AG10803 (cell line): ENCODE measurements at regions not wholly inside any gene's neighbourhood (a gene's known extent, or its start where the extent isn't known, plus 50 kb on each side); places are given as distances from the start of the nearest gene placed in this dataset.

Experiments
- DNase-seq: peaks from one replicate; pipeline ENCODE4 v3.0.0; 2010; ENCODE audit warnings: low read depth
- H3K4me3 ChIP-seq: 2 replicates; pipeline ENCODE4 v1.5.1; 2011; ENCODE audit warnings: mild to moderate bottlenecking, low read length, control low read depth
- CTCF ChIP-seq: conservative IDR thresholded peaks from 2 replicates; pipeline ENCODE4 v1.5.1; 2011; ENCODE audit warnings: mild to moderate bottlenecking, low read length, control low read depth, inconsistent platforms

GRCh38 chr6:49038294-49038822 lies 424.7 kb downstream of the MMUT start:
- DNase-seq: no peak
- no peak overlapping the region for H3K4me3 ChIP-seq
- no peak for TF ChIP-seq CTCF

- no peak for TF ChIP-seq CTCF
- no peak for DNase-seq
- no peak overlapping the region for H3K4me3 ChIP-seq
Measured at GRCh38 chr6:49030251-49031020, 432.6 kb downstream of the MMUT start.

- DNase-seq: no peak
- H3K4me3 ChIP-seq: no peak overlapping the region
- TF ChIP-seq CTCF: no peak
Measured at GRCh38 chr6:49027644-49028043, 435.4 kb downstream of the MMUT start.

- no peak for TF ChIP-seq CTCF
- H3K4me3 ChIP-seq: no peak overlapping the region
- DNase-seq: no peak
Measured at GRCh38 chr6:49025273-49026240, 437.5 kb downstream of the MMUT start.

GRCh38 chr6:49004801-49005200 lies 458.3 kb downstream of the MMUT start:
- no peak overlapping the region for H3K4me3 ChIP-seq
- DNase-seq: no peak
- TF ChIP-seq CTCF: no peak

GRCh38 chr6:49003348-49003747 lies 459.7 kb downstream of the MMUT start:
- no peak overlapping the region for H3K4me3 ChIP-seq
- no peak for DNase-seq
- no peak for TF ChIP-seq CTCF
